ENCODE measurements at regions not wholly inside any gene's neighbourhood (a gene's known extent, or its start where the extent isn't known, plus 50 kb on each side); places are given as distances from the start of the nearest gene placed in this dataset.

GRCh38 chr3:72381584-72381983 lies 466.7 kb downstream of the SHQ1 start:
- Mint-ChIP-seq H3K4me3 (peak overlapping the region; percentile 22), H3K36me3 (no peaks in the 10 kb centered on the region), H3K9me3 (no peaks in the 10 kb centered on the region), H3K27me3 (ENCODE audit: low read depth in 2 of 2) (no peaks in the 10 kb centered on the region), H3K4me1 (peaks cover 78 to 81% of the 10 kb centered on the region in 2 donors), H3K27ac (peak overlapping the region; percentile 17 to 39)
- Histone ChIP-seq H3K9me3 (ENCODE audit: control insufficient read depth, insufficient read depth, low read length) (no peaks in the 10 kb centered on the region), H3K27ac (ENCODE audit: low read length) (no peak overlapping the region), H3K36me3 (ENCODE audit: control insufficient read depth, insufficient read depth, low read length) (peaks cover 12% of the 10 kb centered on the region), H3K4me3 (ENCODE audit: low read length) (no peak overlapping the region), H3K4me1 (ENCODE audit: control insufficient read depth, insufficient read depth, low read length) (peaks cover 12% of the 10 kb centered on the region), H3K27me3 (ENCODE audit: control insufficient read depth, insufficient read depth, low read length) (no peaks in the 10 kb centered on the region)
- intact Hi-C loops (cut with micrococcal nuclease): no loop called here
- WGBS (ENCODE audit: insufficient coverage): 87% methylated on average over 6 of the region's 6 CpGs
- DNase-seq (no peak), ATAC-seq (no peak)
- TF ChIP-seq CTCF (IDR thresholded peaks at IDR 0.05): no peak

- H3K4me3 Mint-ChIP-seq: peak overlapping the region; percentile 22
- 93% methylated on average over 7 of the region's 8 CpGs for WGBS (ENCODE audit: insufficient coverage)
- H3K27ac Mint-ChIP-seq: peak overlapping the region; percentile 17 to 39
Measured at GRCh38 chr3:72380711-72381493, 467.3 kb downstream of the SHQ1 start.

GRCh38 chr3:72380193-72380592 lies 468.1 kb downstream of the SHQ1 start:
- Histone ChIP-seq H3K27me3 (ENCODE audit: control insufficient read depth, insufficient read depth, low read length) (no peaks in the 10 kb centered on the region), H3K27ac (ENCODE audit: low read length) (no peak overlapping the region), H3K4me3 (ENCODE audit: low read length) (no peak overlapping the region), H3K9me3 (ENCODE audit: control insufficient read depth, insufficient read depth, low read length) (no peaks in the 10 kb centered on the region), H3K4me1 (ENCODE audit: control insufficient read depth, insufficient read depth, low read length) (peaks cover 14% of the 10 kb centered on the region), H3K36me3 (ENCODE audit: control insufficient read depth, insufficient read depth, low read length) (peaks cover 12% of the 10 kb centered on the region)
- H3K27me3 Mint-ChIP-seq (ENCODE audit: low read depth in 2 of 2): no peaks in the 10 kb centered on the region
- no peaks in the 10 kb centered on the region for H3K9me3 Mint-ChIP-seq
- WGBS (ENCODE audit: insufficient coverage): 89% methylated on average over 3 of the region's 4 CpGs
- no peaks in the 10 kb centered on the region for H3K36me3 Mint-ChIP-seq
- no peak for TF ChIP-seq CTCF (IDR thresholded peaks at IDR 0.05)
- H3K27ac Mint-ChIP-seq: peak overlapping the region; percentile 17 to 24
- H3K4me1 Mint-ChIP-seq: peaks cover 75 to 77% of the 10 kb centered on the region in 2 donors
- H3K4me3 Mint-ChIP-seq: no peak overlapping the region
- ATAC-seq (no peak), DNase-seq (no peak)
- intact Hi-C loops (cut with micrococcal nuclease): no loop called here

More at GRCh38 chr3:72380711-72381493, 467.3 kb downstream of the SHQ1 start:
- no peaks in the 10 kb centered on the region for H3K27me3 ChIP-seq (ENCODE audit: control insufficient read depth, insufficient read depth, low read length)
- Mint-ChIP-seq H3K36me3 (no peaks in the 10 kb centered on the region), H3K27me3 (ENCODE audit: low read depth in 2 of 2) (no peaks in the 10 kb centered on the region), H3K4me1 (peaks cover 72 to 76% of the 10 kb centered on the region in 2 donors), H3K9me3 (no peaks in the 10 kb centered on the region)
- intact Hi-C loops (cut with micrococcal nuclease): no loop called here
- no peak overlapping the region for H3K27ac ChIP-seq (ENCODE audit: low read length)
- H3K4me1 ChIP-seq (ENCODE audit: control insufficient read depth, insufficient read depth, low read length): peaks cover 12% of the 10 kb centered on the region
- TF ChIP-seq CTCF (IDR thresholded peaks at IDR 0.05): no peak
- H3K9me3 ChIP-seq (ENCODE audit: control insufficient read depth, insufficient read depth, low read length): no peaks in the 10 kb centered on the region
- H3K36me3 ChIP-seq (ENCODE audit: control insufficient read depth, insufficient read depth, low read length): peaks cover 12% of the 10 kb centered on the region
- H3K4me3 ChIP-seq (ENCODE audit: low read length): no peak overlapping the region
- ATAC-seq (peak; percentile 31 to 56 (median 54)), DNase-seq (no peak)
